ENCODE measurements at regions not wholly inside any gene's neighbourhood (a gene's known extent, or its start where the extent isn't known, plus 50 kb on each side); places are given as distances from the start of the nearest gene placed in this dataset.

GRCh38 chr4:34309383-34309906 is 1934.9 kb downstream of the ARAP2 start:
- no peak for TF ChIP-seq EZH2phosphoT487 (IDR thresholded peaks at IDR 0.05; ENCODE audit: insufficient read depth, low read depth)
- TF ChIP-seq EZH2 (IDR thresholded peaks at IDR 0.05; ENCODE audit: insufficient read depth, poor library complexity, severe bottlenecking): no peak
